ENCODE measurements at regions not wholly inside any gene's neighbourhood (a gene's known extent, or its start where the extent isn't known, plus 50 kb on each side); places are given as distances from the start of the nearest gene placed in this dataset.

- TF ChIP-seq CTCF (IDR thresholded peaks at IDR 0.05) (no peak), POLR2AphosphoS5 (IDR thresholded peaks at IDR 0.05) (no peak), POLR2A (IDR thresholded peaks at IDR 0.05; ENCODE audit: low read depth) (no peak)
Measured at GRCh38 chr1:29581256-29581655, 344.9 kb downstream of the PTPRU start.

Measured in esophagus muscularis mucosa (tissue), 3 donors.